HFF-Myc (cell line): ENCODE measurements at regions not wholly inside any gene's neighbourhood (a gene's known extent, or its start where the extent isn't known, plus 50 kb on each side); places are given as distances from the start of the nearest gene placed in this dataset.

Experiments
- DNase-seq: peaks from one replicate; pipeline ENCODE4 v3.0.0-alpha.2; 2011; ENCODE audit warnings: low read depth; ENCODE audit errors: extremely low read depth
- H3K4me3 ChIP-seq: replicated peaks from 2 replicates; pipeline ENCODE4 v1.5.1; 2011; ENCODE audit warnings: low read depth, mild to moderate bottlenecking, control low read depth, low read length
- TF ChIP-seq, protein P1 (sequence below): IDR thresholded peaks from 2 replicates; pipeline ENCODE4 v1.5.1; 2012; ENCODE audit warnings: mild to moderate bottlenecking, low read depth, low read length, control low read depth; ENCODE audit errors: missing control alignments

DNA sequence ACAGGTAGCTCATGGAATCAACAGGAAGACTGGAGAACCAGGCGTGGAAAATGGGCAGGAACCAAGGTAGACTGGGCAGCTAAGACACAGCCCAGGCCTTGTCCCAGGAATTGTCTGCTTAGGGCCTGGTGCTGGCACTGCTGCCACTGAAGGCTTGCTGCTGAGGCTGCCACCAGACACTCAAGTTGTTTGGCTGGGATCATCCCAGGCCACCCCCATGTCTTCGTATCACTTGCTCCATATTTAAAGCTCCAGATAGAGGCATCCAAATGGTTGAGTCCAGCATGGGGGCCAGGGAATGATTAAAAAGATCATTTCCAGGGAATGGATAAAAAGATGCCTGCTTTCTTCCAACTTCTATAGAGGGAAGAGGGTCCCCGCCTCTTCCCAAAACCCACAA is 107.4 kb upstream of the GADD45A start:
- no peak overlapping the region for H3K4me3 ChIP-seq
- DNase-seq, result no peak
- TF ChIP-seq, protein P1, sequence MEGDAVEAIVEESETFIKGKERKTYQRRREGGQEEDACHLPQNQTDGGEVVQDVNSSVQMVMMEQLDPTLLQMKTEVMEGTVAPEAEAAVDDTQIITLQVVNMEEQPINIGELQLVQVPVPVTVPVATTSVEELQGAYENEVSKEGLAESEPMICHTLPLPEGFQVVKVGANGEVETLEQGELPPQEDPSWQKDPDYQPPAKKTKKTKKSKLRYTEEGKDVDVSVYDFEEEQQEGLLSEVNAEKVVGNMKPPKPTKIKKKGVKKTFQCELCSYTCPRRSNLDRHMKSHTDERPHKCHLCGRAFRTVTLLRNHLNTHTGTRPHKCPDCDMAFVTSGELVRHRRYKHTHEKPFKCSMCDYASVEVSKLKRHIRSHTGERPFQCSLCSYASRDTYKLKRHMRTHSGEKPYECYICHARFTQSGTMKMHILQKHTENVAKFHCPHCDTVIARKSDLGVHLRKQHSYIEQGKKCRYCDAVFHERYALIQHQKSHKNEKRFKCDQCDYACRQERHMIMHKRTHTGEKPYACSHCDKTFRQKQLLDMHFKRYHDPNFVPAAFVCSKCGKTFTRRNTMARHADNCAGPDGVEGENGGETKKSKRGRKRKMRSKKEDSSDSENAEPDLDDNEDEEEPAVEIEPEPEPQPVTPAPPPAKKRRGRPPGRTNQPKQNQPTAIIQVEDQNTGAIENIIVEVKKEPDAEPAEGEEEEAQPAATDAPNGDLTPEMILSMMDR, result no peak

DNA sequence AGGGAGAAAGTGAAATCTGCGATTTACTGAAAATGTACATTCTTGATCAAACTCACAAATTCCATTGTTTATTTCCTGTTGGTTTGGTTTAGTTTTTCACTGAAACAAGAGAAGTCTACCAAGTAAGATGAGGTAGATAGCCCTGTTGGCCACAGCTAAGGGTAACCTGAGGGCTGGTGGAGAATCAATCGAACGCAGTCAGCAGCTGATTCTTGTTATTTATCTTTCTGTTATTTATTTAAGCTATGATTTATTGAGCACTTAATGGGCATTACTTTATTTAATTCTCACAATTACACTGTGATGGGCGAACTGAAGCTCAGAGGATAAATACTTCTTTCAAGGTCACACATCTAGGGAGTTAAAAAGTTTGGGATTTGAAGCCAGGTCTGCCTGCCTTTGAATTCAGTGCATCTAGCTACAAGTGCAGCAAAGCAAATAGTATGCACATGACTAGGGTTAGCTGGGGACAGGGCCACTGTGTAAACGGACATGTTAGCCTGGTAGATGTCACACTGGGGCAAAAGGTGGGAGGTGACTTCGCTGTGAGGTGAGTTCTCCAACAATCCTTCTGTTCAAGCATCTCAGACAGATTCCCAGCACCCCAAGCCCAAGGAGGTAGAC is 106.5 kb upstream of the GADD45A start:
- no peak for DNase-seq
- TF ChIP-seq, protein P1, result no peak
- no peak overlapping the region for H3K4me3 ChIP-seq

DNA sequence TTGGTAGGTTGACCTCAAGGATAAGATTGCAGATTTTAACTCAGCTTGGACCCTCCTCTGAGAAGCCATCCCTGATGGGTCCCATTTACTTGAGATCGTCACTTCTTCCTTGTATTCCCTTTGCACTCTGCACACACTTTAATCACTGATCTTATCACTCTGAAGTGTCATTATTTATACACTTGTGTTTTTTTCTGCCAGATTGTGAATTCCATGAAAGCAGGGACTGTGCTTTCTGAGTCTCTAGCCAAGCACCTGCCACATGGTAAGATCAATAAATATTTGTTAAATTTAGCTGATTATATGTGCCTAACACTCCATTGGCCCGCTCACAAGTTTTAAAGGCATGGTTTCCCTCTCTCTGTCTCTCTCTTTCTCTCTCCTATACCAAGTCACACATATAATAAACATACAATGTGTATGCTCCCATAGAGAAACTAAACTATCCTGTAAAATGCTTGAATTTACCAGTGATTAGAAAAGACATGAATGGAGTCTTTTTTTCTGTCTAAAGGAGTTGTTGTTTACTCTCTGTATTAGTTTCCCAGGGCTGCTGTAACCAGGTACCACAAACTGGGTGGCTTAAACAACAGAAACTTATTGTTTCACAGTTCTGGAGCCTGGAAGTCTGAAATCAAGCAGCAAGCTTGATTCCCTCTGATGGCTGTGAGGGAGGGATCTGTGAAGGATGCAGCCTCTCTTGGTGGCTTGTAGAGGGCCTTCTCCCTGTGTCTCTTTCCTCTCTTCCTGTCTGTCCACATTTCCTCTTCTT is 105.2 kb upstream of the GADD45A start:
- TF ChIP-seq, protein P1, result no peak
- DNase-seq, result no peak
- no peak overlapping the region for H3K4me3 ChIP-seq

DNA sequence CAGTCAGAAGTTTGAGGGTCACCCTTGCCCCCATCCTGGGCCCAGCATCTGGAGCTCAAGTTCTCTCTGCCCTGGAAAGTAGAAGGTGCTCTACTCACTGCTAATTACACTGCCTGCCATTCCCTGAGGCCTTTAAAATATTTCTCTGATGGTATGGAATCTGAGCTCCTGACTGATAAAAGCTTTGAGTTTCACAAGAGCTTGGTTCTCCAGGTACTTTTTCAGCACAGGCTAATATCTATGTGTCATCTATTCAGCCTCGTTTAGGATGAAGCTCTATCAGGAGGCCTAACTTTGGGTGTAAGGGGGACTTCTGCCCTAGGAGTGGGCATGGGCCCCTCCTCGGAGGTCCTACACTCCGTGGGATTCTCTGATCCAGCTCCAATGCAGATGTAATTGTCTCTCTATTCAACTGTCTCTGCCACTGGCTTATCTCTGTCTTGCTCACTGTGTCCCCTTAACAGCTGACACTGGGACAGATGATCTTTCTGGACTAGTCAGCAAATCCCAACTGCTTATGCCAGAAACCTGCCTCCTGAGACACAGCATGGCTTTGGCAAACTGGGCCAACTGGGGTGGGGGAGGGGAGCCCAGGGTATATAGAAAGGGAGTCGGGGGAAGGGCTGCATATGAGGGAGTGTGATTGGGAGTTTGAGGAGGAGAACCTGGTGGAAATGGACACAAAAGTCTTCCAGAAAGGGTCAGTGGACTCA is 104.2 kb upstream of the GADD45A start:
- TF ChIP-seq, protein P1, result no peak
- no peak overlapping the region for H3K4me3 ChIP-seq
- DNase-seq, result no peak

DNA sequence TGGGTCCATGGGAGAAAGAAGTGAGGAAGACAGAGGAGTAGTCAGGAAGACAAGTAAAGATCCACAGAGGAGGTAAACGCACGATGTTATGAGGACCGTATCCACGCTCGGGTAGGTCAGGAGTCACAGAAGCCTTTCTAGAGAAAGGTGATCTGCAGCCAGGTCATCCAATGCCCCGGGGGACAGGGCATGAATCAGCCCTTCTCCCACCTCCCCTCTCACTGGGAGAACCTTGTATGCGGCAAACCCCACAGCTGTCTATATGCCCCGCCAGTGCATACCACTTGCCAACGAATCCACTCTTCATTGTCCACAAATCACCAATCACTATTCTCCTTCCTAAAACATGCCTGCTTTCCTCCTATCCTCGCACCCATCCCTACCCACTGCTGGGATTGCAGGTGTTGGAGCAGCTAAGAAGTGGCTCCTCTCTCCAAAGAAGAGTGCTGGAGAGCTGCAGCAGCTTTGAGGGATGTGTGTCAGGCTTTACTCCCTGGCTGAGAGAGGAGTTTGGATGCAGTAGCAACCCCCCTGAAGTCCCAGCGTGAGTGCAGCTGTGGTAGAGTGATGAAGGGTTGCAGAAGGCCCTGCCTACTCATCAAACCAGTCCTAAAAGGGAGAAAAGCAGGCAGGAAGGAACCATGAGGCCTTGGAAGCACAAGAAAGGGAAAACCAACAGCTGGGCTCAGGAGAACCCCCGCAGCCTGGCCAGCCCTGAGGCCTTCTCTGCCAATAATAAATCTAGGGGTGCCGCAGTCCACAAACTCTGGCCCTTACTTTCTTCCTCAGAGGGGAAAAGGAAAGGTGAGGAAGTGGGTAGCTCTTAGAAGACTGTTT is 102.2 kb upstream of the GADD45A start:
- no peak overlapping the region for H3K4me3 ChIP-seq
- TF ChIP-seq, protein P1, result no peak
- no peak for DNase-seq

DNA sequence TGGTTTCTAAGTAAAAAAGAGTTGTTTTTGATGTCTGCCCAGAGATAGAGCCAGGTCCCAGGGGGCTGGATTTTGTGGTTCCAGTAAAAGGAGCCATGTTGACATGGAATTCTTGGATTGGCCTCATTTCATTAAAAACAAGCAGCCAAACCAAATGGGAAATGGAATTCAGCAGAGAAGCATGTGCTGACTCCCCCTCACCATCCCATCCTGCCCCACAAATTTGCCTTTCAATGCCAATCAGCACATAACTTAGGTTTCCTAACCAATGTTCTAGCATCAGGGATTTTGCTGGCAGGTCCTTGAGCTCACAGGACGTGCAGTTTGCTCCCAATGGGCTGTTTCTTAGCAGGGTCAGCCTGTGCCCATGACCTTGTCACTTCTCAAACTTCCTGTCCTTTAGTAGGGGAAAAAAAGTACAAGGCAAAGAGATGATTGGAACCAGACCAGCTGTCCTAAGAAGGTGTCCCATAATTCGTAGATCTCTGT is 101.5 kb upstream of the GADD45A start:
- TF ChIP-seq, protein P1, result no peak

More for the DNA sequence above, 101.5 kb upstream of the GADD45A start:
- H3K4me3 ChIP-seq, result no peak overlapping the region
- no peak for DNase-seq
